Activated naive CD8-positive, alpha-beta T cell treated with anti-CD3 and anti-CD28 coated beads, Interleukin-2, amount 50 U/mL, for 24 hours (primary cell): ENCODE measurements at regions not wholly inside any gene's neighbourhood (a gene's known extent, or its start where the extent isn't known, plus 50 kb on each side); places are given as distances from the start of the nearest gene placed in this dataset.
A peak's percentile ranks its signal among the peaks of the same experiment; 100 is the strongest.

Experiments used
- ATAC-seq: fragments of 150-1000 bp; cut with Tn5 transposase; one replicate; pipeline ENCODE4 v1.10.0; 2021
- DNase-seq: peaks from one replicate; pipeline ENCODE4 v3.0.0; 2021
- H3K27ac Mint-ChIP-seq: one replicate; pipeline ENCODE4 v1.8.0; 2021; ENCODE audit warnings: mild to moderate bottlenecking, mixed read lengths
- H3K27me3 Mint-ChIP-seq: one replicate; pipeline ENCODE4 v1.8.0; 2021; ENCODE audit warnings: mixed read lengths
- H3K36me3 Mint-ChIP-seq: one replicate; pipeline ENCODE4 v1.8.0; 2021; ENCODE audit warnings: low read depth, mixed read lengths
- H3K4me1 Mint-ChIP-seq: one replicate; pipeline ENCODE4 v1.8.0; 2021; ENCODE audit warnings: mixed read lengths
- H3K4me3 Mint-ChIP-seq: one replicate; pipeline ENCODE4 v1.8.0; 2021; ENCODE audit warnings: mild to moderate bottlenecking, moderate library complexity, mixed read lengths
- H3K9me3 Mint-ChIP-seq: one replicate; pipeline ENCODE4 v1.8.0; 2021; ENCODE audit warnings: mixed read lengths

- ATAC-seq: no peak
- no peaks in the 10 kb centered on the region for H3K36me3 Mint-ChIP-seq
- no peak overlapping the region for H3K4me3 Mint-ChIP-seq
- H3K9me3 Mint-ChIP-seq: no peaks in the 10 kb centered on the region
- DNase-seq: no peak
- H3K27me3 Mint-ChIP-seq: no peaks in the 10 kb centered on the region
- no peak overlapping the region for H3K27ac Mint-ChIP-seq
- H3K4me1 Mint-ChIP-seq: peaks cover 4% of the 10 kb centered on the region
Observed at GRCh38 chr4:38213083-38213805, 253.0 kb downstream of the PTTG2 start.

DNA sequence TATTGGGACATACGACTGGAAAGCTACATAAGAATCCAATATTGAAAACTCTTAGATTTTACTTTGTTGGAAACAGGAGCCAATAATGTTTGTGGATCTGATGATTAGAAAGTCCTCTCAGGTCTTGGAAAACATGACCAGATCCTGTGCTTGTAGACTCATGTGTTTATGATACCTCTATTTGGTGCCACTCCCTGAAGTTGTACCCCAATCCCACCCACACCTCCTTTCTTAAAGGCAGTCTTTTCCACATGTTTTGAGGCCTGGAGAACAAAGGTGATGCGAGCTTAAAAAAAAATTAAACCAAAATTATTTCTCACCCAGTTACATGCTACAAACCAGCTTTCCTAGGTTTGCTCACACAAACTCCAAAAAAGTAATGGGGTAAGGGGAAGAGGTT, 262.7 kb downstream of the PTTG2 start:
- Mint-ChIP-seq H3K4me1 (no peaks in the 10 kb centered on the region), H3K27ac (no peak overlapping the region), H3K36me3 (no peaks in the 10 kb centered on the region), H3K9me3 (no peaks in the 10 kb centered on the region), H3K27me3 (no peaks in the 10 kb centered on the region), H3K4me3 (no peak overlapping the region)
- no peak for DNase-seq
- ATAC-seq: no peak

DNA sequence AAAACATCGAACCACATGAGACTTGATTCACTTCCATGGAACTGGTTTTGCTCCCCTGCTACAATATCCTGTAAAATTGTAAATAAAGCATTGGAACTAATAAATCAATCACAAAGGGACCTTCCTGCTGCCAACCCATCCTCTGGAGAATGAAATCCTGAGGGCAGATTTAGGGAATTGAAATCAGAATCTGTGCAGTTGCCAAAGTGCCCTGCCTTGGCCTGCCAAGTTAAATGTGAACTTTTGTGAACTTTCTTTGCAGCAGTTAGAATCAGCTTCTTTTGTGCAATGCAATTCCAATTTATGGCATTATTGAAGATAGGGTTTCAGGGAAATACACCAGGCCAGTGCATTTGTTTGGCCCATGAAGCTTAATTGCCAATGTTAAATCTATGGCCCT, 263.1 kb downstream of the PTTG2 start:
- DNase-seq (no peak), ATAC-seq (no peak)
- Mint-ChIP-seq H3K4me3 (no peak overlapping the region), H3K27ac (no peak overlapping the region), H3K36me3 (no peaks in the 10 kb centered on the region), H3K4me1 (no peaks in the 10 kb centered on the region), H3K27me3 (no peaks in the 10 kb centered on the region), H3K9me3 (no peaks in the 10 kb centered on the region)

DNA sequence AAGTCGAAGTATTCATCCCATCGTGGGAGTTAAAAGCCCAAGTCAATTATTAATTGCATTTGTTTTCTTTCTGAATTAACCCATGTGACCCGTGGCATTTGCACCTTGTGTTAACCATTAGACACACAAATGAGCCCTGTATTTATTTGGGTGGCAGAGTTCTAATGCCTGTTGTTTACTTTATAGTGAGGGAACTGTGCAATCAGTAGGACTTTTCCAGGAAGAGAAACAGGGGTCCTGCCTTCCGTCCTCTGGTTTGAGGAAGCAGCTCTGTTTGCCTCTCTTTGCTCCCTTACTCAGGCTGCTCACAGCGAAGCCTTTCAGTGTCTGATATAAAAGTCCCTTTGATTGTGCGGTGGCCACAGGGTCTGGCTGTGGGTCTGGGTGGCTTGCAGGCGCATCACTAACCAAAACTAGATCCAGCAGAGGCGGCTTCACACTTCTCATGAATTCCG, 263.6 kb downstream of the PTTG2 start:
- Mint-ChIP-seq H3K36me3 (no peaks in the 10 kb centered on the region), H3K4me3 (no peak overlapping the region), H3K4me1 (no peaks in the 10 kb centered on the region), H3K27ac (no peak overlapping the region), H3K9me3 (no peaks in the 10 kb centered on the region), H3K27me3 (no peaks in the 10 kb centered on the region)
- ATAC-seq (no peak), DNase-seq (no peak)

- DNase-seq (no peak), ATAC-seq (no peak)
- Mint-ChIP-seq H3K4me1 (no peaks in the 10 kb centered on the region), H3K36me3 (no peaks in the 10 kb centered on the region), H3K27ac (no peak overlapping the region), H3K4me3 (no peak overlapping the region), H3K9me3 (no peaks in the 10 kb centered on the region), H3K27me3 (no peaks in the 10 kb centered on the region)
Observed at GRCh38 chr4:38224850-38225249, 264.7 kb downstream of the PTTG2 start.

DNA sequence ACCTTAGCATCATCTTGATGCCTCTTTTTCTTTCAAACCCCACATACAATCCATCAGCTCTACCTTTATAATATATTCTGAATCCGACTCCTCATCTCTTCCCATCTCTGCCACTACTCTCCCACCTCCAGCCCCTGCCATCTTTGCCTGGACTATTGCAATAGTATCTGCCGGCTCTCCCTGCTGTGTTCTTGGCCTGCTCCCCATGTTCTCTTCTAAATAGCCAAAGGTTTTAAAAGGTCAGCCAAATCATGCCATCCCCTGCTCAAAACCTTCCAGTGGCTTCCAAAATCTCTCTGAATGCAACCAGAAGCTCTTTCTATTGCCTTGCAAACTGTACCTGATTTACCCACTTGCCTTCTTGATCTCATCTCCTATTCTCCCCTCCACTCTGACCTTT, 266.0 kb downstream of the PTTG2 start:
- no peaks in the 10 kb centered on the region for H3K9me3 Mint-ChIP-seq
- H3K36me3 Mint-ChIP-seq: no peaks in the 10 kb centered on the region
- H3K4me3 Mint-ChIP-seq: no peak overlapping the region
- ATAC-seq: no peak
- no peak overlapping the region for H3K27ac Mint-ChIP-seq
- no peaks in the 10 kb centered on the region for H3K27me3 Mint-ChIP-seq
- H3K4me1 Mint-ChIP-seq: no peaks in the 10 kb centered on the region
- DNase-seq: no peak

GRCh38 chr4:38230121-38230801, 270.1 kb downstream of the PTTG2 start:
- no peaks in the 10 kb centered on the region for H3K9me3 Mint-ChIP-seq

GRCh38 chr4:38230821-38231563, 270.8 kb downstream of the PTTG2 start:
- H3K27ac Mint-ChIP-seq: no peak overlapping the region
- H3K9me3 Mint-ChIP-seq: no peaks in the 10 kb centered on the region
- H3K4me1 Mint-ChIP-seq: no peaks in the 10 kb centered on the region
- no peaks in the 10 kb centered on the region for H3K36me3 Mint-ChIP-seq
- no peaks in the 10 kb centered on the region for H3K27me3 Mint-ChIP-seq
- no peak for DNase-seq
- ATAC-seq: no peak
- H3K4me3 Mint-ChIP-seq: no peak overlapping the region

More at GRCh38 chr4:38230121-38230801, 270.1 kb downstream of the PTTG2 start:
- no peaks in the 10 kb centered on the region for H3K27me3 Mint-ChIP-seq
- no peak overlapping the region for H3K27ac Mint-ChIP-seq
- no peaks in the 10 kb centered on the region for H3K36me3 Mint-ChIP-seq
- no peak overlapping the region for H3K4me3 Mint-ChIP-seq
- no peak for DNase-seq
- no peaks in the 10 kb centered on the region for H3K4me1 Mint-ChIP-seq
- no peak for ATAC-seq

DNA sequence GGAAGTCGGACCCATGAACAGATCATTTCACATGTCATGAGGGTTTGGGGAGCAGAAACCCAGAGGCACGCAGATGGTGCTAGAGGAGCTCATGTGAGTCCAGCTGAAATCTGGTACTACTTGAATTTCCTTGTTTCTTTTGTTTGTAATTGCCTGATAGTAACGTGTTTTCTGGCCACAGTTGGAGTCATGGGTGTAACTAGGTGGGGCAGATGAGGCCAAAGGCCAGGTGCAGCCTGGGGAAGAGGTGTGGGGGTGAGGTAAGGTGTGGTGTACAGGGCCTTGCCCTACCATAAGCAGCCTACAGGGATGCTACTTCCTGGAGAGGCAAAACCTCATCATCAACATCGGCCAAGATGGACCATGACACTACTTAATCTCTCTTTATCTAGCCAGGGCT, 271.4 kb downstream of the PTTG2 start:
- no peak overlapping the region for H3K27ac Mint-ChIP-seq
- no peaks in the 10 kb centered on the region for H3K9me3 Mint-ChIP-seq
- no peak for DNase-seq
- no peak overlapping the region for H3K4me3 Mint-ChIP-seq
- H3K27me3 Mint-ChIP-seq: no peaks in the 10 kb centered on the region
- no peak for ATAC-seq
- no peaks in the 10 kb centered on the region for H3K36me3 Mint-ChIP-seq
- no peaks in the 10 kb centered on the region for H3K4me1 Mint-ChIP-seq

- no peaks in the 10 kb centered on the region for H3K36me3 Mint-ChIP-seq
- DNase-seq: no peak
- no peak overlapping the region for H3K4me3 Mint-ChIP-seq
- H3K27me3 Mint-ChIP-seq: no peaks in the 10 kb centered on the region
- no peaks in the 10 kb centered on the region for H3K9me3 Mint-ChIP-seq
- H3K4me1 Mint-ChIP-seq: no peaks in the 10 kb centered on the region
- ATAC-seq: peak; percentile 36
- H3K27ac Mint-ChIP-seq: no peak overlapping the region
Observed at GRCh38 chr4:38232741-38233140, 272.5 kb downstream of the PTTG2 start.

- H3K4me1 Mint-ChIP-seq: no peaks in the 10 kb centered on the region
- ATAC-seq (no peak), DNase-seq (no peak)
- no peak overlapping the region for H3K4me3 Mint-ChIP-seq
- no peak overlapping the region for H3K27ac Mint-ChIP-seq
- no peaks in the 10 kb centered on the region for H3K9me3 Mint-ChIP-seq
- H3K36me3 Mint-ChIP-seq: no peaks in the 10 kb centered on the region
- H3K27me3 Mint-ChIP-seq: peaks cover 1% of the 10 kb centered on the region
Observed at GRCh38 chr4:38233727-38234480, 273.7 kb downstream of the PTTG2 start.

- DNase-seq: no peak
- Mint-ChIP-seq H3K27me3 (peaks cover 1% of the 10 kb centered on the region), H3K4me1 (no peaks in the 10 kb centered on the region), H3K4me3 (no peak overlapping the region), H3K27ac (no peak overlapping the region), H3K9me3 (no peaks in the 10 kb centered on the region), H3K36me3 (no peaks in the 10 kb centered on the region)
- ATAC-seq: no peak
Observed at GRCh38 chr4:38235354-38235753, 275.2 kb downstream of the PTTG2 start.

- Mint-ChIP-seq H3K4me1 (no peaks in the 10 kb centered on the region), H3K9me3 (no peaks in the 10 kb centered on the region), H3K36me3 (no peaks in the 10 kb centered on the region), H3K27ac (no peak overlapping the region), H3K4me3 (no peak overlapping the region), H3K27me3 (peaks cover 1% of the 10 kb centered on the region)
- no peak for ATAC-seq
- no peak for DNase-seq
Observed at GRCh38 chr4:38236003-38236402, 275.8 kb downstream of the PTTG2 start.

DNA sequence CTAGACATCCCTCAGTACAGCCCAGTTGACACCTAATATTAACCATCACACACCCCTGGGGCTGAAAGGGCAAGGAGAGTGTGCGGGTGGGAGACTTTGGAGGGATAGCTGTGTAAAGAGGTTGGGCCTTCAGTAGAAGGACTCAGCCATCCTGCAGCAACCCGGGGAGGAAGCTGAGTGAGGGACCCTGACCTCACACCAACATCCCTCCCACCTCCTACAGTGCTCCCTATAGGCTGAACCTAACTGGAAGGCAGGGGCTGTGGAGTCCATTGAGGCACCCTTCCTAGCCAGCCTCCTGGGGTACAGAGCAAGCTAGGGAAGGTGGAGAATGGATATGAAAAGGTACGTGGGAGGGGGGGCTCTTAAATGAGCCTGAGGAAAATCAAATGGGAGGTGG, 276.3 kb downstream of the PTTG2 start:
- H3K27ac Mint-ChIP-seq: no peak overlapping the region
- H3K4me3 Mint-ChIP-seq: no peak overlapping the region
- H3K9me3 Mint-ChIP-seq: no peaks in the 10 kb centered on the region
- no peaks in the 10 kb centered on the region for H3K36me3 Mint-ChIP-seq
- peaks cover 1% of the 10 kb centered on the region for H3K27me3 Mint-ChIP-seq
- ATAC-seq (no peak), DNase-seq (no peak)
- H3K4me1 Mint-ChIP-seq: no peaks in the 10 kb centered on the region
